Glomerular endothelial cell (primary cell): ENCODE measurements at regions not wholly inside any gene's neighbourhood (a gene's known extent, or its start where the extent isn't known, plus 50 kb on each side); places are given as distances from the start of the nearest gene placed in this dataset.

ENCODE experiments used
- DNase-seq: peaks from one replicate; pipeline ENCODE4 v3.0.0-alpha.2; 2011; ENCODE audit warnings: low read depth, low spot score; ENCODE audit errors: extremely low read depth

- no peak for DNase-seq
Observed at GRCh38 chr6:54706844-54707605, 139.5 kb upstream of the FAM83B start.

GRCh38 chr6:54710456-54710855, 136.1 kb upstream of the FAM83B start:
- no peak for DNase-seq

- no peak for DNase-seq
Observed at GRCh38 chr6:54716010-54716409, 130.6 kb upstream of the FAM83B start.

- no peak for DNase-seq
Observed at GRCh38 chr6:54716877-54717276, 129.7 kb upstream of the FAM83B start.

- DNase-seq, result peak; percentile 33
Observed at GRCh38 chr6:54717849-54718455, 128.6 kb upstream of the FAM83B start.

- DNase-seq, result no peak
Observed at GRCh38 chr6:54718541-54719023, 128.0 kb upstream of the FAM83B start.

- no peak for DNase-seq
Observed at GRCh38 chr6:54719131-54719530, 127.4 kb upstream of the FAM83B start.

GRCh38 chr6:54719633-54720032, 126.9 kb upstream of the FAM83B start:
- DNase-seq, result no peak

- DNase-seq, result no peak
Observed at GRCh38 chr6:54722328-54722727, 124.2 kb upstream of the FAM83B start.

- no peak for DNase-seq
Observed at GRCh38 chr6:54729716-54730115, 116.9 kb upstream of the FAM83B start.

GRCh38 chr6:54730767-54731630, 115.6 kb upstream of the FAM83B start:
- DNase-seq, result no peak

- no peak for DNase-seq
Observed at GRCh38 chr6:54737247-54737646, 109.3 kb upstream of the FAM83B start.

GRCh38 chr6:54747955-54748354, 98.6 kb upstream of the FAM83B start:
- no peak for DNase-seq

GRCh38 chr6:54754406-54754805, 92.2 kb upstream of the FAM83B start:
- no peak for DNase-seq

GRCh38 chr6:54758340-54758739, 88.2 kb upstream of the FAM83B start:
- no peak for DNase-seq

GRCh38 chr6:54768494-54768893, 78.1 kb upstream of the FAM83B start:
- DNase-seq, result no peak

- DNase-seq, result no peak
Observed at GRCh38 chr6:54770328-54770727, 76.2 kb upstream of the FAM83B start.

- no peak for DNase-seq
Observed at GRCh38 chr6:54771968-54772367, 74.6 kb upstream of the FAM83B start.

- DNase-seq, result no peak
Observed at GRCh38 chr6:54772610-54773009, 74.0 kb upstream of the FAM83B start.

- DNase-seq, result no peak
Observed at GRCh38 chr6:54775576-54775975, 71.0 kb upstream of the FAM83B start.

- DNase-seq, result no peak
Observed at GRCh38 chr6:54776891-54777290, 69.7 kb upstream of the FAM83B start.
